ENCODE measurements at regions not wholly inside any gene's neighbourhood (a gene's known extent, or its start where the extent isn't known, plus 50 kb on each side); places are given as distances from the start of the nearest gene placed in this dataset.
"Not testable (repeated sequence)": the region's sequence is repeated elsewhere in the genome, so short reads cannot be mapped to it uniquely, and the experiment has no call there.

DNA sequence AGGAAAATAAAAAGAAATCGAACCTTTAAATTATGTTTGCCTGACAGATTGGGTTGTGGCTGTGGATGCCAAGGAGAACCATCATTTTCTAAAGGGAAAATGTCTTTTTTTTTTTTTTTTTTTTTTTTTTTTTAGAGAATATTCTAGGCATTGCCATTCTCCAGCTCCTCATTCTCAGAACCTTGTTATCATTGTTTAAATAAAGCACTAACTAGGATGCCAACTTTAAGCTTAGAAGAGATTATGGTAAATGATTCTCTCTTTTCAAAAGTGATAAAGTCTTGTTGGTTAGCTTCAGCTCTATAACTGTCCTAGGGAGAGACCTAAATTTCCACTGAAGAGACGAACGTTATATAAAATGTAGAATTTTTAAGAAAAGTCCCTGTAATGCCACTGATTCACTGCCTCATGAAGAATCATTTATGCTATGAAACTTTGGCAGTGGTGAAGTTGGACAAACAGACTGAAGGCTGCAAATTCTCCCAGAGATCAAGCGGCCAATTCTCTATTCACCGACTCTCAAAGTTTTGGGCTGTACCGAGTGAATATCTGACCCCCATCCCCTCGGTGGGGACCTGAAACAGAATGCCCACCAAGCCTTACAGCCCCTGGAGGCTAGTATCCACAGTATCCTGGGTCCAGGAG, 207.9 kb upstream of the PITRM1 start:
- no peak for DNase-seq (ENCODE audit: low read depth)

DNA sequence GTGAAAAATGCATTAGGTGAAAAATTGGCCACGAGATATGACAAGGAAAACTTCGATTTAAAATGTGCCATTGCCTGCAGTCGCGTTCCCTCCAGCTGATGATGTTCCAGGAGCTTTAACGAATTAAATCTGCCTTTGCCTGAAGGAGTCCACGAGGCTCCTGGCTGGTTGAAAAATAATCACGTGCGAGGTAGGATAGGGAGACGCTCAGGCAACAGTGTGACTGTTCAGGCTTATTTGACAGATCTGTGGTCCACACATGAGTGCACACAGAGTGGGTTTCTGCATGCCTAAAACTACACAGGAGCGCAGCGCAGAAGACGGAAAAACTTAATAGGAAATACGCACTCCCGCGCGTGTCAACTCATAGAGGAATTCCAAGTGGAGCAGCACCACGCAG, 204.0 kb upstream of the PITRM1 start:
- DNase-seq (ENCODE audit: low read depth), result no peak

DNA sequence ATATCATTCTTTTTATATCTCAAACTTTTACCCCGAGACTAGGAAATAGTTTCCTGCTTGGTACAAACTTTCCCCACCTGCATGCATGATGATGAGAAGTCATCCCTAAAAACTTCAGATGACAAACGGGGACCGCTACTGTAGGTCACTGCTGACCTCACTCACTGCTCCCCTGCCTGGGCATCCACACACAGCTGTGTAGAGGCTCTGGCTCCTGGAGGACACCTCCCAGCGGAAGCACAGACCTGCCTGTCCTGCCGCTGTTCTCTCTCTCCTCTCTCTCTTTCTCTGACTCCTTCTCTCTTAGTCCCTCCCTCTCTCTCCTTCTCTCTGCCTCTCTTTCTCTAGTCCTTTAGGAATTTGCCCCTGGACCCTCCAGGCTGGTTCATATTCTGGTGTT, 202.9 kb upstream of the PITRM1 start:
- no peak for DNase-seq (ENCODE audit: low read depth)

DNA sequence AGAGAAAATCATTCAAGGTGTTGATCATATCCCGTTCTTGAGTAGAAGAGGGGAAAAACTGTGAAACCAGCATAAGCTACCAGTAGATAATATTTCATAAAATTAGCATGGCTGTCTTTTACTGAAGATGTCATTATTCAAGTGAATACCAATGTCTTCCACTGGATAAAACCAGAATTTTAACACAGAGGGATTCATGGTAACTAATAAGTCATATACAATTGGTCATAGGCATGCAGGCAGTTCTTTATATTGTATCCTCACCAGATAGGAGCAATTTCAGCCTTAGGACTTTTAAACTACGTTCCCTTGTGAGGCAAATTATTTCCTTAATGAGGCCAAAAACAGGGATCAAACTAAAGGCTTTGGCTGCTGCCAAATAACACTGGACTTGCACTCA, 202.3 kb upstream of the PITRM1 start:
- DNase-seq (ENCODE audit: low read depth), result no peak

DNA sequence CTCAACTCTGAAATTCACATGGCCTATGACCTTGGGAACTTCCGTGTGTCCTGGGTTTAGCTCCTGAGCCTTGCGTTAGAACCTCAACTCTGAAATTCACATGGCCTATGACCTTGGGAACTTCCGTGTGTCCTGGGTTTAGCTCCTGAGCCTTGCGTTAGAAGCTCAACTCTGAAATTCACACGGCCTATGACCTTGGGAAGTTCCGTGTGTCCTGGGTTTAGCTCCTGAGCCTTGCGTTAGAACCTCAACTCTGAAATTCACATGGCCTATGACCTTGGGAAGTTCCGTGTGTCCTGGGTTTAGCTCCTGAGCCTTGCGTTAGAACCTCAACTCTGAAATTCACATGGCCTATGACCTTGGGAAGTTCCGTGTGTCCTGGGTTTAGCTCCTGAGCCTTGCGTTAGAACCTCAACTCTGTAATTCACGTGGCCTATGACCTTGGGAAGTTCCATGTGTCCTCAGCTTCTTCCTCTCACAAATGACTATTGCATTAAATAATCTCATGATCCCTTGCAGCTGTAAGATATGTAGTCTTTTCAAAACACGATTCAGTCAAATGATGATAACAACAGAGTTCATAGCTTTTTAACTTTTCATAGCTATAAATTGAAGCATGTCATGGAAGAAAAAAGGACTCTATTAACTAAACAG, 200.9 kb upstream of the PITRM1 start:
- DNase-seq (ENCODE audit: low read depth), result not testable (repeated sequence)

DNA sequence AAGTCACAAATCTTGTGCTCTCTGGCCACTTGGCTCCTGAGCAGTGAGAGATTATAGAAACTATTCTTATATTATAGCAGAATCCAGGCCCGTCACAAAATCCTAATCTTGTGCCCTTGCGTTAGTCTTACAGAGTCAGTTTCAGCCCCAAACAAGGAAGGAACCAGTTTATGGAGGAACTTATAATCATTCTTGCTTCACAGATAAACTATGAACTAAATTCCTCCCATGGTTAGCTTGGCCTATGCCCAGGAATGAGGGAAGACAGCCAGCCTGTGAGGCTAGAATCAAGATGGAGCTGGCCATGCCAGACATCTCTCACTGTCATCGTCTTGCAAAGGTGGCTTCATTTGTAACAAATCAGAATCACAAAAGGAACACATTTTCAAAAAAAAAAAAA, 199.7 kb upstream of the PITRM1 start:
- DNase-seq (ENCODE audit: low read depth), result no peak

DNA sequence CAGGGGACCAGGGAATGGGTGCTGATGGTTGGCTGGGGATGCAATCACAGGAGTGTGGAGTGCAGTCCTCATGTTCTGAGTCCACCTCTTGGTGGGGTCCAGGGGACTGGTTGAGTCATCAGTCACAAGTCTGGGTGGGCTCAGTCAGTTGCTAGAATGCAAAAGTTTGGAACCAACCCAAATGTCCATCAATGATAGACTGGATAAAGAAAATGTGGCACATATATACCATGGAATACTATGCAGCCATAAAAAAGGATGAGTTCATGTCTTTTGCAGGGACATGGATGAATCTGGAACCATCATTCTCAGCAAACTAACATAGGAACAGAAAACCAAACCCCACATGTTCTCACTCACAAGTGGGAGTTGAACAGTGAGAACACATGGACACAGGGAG, 199.0 kb upstream of the PITRM1 start:
- not testable (repeated sequence) for DNase-seq (ENCODE audit: low read depth)

DNA sequence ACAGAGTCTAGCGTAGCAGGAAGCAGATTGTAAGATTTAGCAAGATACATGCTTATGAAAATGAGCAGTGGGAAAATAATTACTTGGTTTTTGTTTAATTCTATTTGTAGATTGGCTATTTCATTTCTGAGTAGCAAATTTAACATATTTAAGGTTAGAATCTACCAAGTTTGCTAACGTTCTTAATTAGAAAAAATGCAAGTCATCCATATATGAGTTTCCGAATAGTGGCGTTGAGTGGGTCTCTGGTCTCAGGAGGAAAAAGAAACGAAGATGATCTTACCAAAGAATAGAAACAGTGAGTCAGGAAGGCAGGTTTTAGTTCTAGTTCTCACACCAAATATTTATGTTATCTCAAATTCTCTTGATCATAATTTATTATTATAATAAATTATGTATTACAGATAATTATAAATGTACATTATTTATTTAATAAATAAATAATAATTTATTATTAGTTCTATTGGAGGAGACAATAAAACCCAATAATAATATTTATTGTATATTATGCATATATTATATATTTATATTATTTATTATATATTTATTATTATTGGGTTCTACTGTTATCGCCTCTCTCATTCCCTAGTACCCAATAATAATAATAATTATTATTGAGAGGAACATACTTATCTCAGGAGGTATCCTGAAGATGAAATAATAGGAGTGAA, 194.3 kb upstream of the PITRM1 start:
- DNase-seq (ENCODE audit: low read depth), result no peak

DNA sequence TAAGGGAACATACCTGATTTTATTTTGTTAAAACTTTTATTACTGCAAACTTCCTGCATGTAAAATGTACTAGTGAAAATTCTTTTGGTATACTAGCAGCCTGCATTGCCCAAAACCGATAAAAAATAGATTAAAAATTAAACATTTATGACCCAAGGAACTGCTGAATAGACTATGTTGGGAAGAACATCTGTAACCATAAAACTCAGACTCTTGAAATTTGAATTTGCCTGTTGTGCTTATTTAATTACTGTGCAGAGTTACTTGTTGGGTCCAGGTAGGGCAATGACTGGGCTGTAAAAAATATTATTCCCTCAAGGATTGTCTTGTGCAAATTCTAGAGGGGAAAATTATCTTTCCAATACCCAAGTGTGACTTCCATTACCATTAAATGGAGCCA, 193.5 kb upstream of the PITRM1 start:
- DNase-seq (ENCODE audit: low read depth), result no peak

DNA sequence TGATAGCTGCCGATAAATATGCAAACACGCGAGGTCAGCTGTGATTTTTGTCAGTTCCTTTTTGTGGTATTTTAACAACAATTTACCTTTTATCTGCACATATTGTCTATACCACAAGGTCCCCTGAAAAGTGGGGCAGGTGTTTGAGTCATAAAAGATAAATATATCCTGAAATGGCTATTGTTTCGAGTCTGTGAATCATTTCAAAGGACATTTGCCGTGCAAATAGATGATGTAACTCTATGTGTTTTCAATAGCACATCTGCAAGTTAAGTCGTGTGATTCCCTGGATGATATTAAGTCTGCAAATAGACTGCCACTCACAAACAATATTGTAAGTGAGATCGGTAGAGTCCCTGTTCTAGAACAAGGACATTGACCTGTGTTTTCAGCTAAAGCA, 193.0 kb upstream of the PITRM1 start:
- DNase-seq (ENCODE audit: low read depth), result no peak

DNA sequence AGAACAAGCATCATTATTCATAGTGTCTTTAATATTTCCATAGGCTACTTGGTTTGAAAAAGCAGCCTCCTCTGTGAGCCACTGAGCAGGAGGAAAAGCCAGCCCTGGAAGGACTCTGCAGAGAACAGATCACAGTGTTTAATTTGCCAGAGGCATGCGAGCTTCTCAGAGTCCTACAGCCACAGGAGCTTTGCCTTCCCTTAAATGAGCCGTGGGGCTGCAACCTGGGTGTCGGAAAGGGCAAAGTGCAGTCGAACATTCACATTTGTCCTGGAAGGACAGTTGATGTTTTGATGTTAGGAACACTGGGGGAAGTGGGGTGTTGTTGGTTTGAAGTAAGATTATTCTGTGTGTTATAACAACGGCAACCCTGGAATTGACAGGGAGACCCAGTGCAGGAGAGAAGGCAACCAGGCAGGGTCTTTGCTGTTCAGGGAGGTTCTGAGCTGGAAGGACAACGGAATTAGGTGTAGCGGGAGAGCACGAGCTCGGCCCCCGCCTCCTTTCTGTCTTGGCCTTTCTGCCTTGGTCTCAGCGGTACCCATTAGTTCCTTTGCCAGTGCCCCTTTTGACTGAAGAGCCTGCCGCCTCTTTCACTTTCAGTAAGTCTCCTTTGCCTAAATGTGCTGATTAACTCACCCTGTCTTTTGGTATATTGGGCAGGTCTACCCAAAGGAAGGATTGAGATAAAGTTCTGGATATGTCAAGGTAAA, 192.3 kb upstream of the PITRM1 start:
- no peak for DNase-seq (ENCODE audit: low read depth)

DNA sequence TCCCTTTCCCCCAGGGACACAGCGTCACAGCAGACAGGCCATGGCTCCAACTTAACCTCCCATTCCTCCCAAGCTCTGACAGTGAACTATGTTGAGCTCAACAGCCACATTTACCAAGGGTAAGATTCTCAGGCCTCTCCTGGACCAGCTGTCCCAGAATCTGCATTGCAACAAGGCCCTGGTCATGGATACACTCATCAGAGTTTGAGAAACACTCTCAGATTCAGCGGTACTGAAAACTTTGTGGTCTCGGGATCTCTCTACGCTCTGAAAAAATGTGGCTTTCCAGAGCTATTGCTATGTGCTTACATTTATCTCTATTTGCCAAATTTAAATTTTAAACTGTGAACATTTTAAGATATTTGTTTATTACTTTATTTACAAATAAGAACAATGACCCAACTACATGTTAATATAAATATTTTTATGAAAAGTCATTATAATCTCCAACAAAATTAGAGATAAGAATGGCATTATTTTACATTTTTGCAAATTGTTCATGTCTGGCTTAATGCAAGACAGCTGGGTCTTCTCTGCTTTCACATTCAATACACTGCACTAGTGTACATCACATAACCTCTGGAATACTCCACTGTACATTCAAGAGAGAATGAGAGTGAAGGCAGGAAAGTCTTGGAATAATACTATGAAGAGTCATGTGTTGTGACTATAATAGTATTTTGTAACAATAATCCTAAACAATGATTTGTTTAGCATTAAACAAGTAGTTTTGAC, 190.9 kb upstream of the PITRM1 start:
- DNase-seq (ENCODE audit: low read depth), result no peak

DNA sequence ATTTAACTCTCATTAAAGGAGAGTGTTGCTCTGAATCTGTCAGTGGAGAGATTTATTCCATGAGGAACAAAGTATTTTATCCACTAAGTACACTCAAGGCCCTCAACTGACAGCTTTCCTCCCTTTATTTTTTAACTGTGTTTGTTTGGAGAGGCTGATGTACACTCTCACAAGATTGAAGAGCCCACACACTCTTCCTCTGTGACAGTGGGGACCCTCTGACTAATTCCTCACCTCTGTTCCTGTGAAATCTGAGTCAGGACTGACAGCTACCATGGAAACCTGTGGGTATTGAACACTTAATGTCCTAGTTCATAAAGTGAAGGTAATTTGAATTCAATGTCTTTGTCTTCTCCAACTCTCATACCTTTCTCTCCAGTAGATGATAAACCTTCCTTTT, 189.8 kb upstream of the PITRM1 start:
- no peak for DNase-seq (ENCODE audit: low read depth)

DNA sequence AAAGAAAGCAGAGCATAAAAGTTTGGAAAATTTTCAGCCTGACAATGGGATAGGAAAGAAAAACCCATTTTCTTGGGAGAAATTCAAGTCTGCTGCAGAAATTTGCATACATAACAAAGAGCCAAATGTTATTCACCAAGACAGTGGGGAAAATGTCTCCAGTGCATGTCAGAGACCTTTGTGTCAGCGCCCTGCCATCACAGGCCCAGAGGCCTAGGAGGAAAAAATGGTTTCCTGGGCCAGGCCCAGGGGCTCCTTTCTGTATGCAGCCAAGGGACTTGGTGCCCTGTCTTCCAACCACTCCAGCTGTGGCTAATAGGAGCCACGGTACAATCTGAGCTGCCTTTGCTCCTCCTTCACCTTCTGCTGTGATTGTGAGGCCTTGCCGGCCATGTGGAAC, 189.1 kb upstream of the PITRM1 start:
- DNase-seq (ENCODE audit: low read depth), result no peak

DNA sequence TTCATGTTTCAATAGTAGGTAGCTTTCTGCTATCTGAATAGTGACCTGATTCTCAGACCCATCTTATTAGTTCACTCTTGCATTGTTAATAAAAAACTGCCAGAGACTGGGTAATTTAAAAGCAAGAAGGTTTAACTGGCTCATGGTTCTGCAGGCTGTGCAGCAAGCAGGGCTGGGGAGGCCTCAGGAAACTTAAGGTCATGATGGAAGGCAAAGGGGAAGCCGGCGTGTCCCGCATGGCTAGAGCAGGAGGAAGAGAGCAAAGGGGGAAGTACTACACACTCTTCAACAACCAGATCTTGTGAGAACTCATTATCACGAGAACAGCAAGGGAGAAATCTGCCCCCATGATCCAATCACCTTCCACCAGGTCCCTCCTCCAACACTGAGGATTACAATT, 185.2 kb upstream of the PITRM1 start:
- no peak for DNase-seq (ENCODE audit: low read depth)

DNA sequence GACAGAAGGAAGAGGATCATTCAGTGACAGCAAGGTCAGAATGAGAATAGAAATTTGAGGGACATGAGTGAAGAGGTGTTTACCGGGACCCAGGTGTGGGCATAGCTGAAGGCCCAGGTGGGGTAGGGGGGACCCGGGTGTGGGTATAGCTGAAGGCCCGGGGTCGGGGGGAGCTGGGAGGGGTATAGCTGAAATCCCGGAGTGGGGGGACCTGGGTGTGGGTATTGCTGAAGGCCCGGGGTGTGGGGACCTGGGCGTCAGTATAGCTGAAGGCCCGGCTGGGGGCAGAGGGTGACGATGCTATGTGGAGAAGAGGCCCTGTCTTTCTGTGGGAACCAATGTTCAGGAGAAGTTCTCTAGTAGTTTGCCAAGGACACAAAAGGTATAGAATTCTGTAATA, 183.0 kb upstream of the PITRM1 start:
- no peak for DNase-seq (ENCODE audit: low read depth)

DNA sequence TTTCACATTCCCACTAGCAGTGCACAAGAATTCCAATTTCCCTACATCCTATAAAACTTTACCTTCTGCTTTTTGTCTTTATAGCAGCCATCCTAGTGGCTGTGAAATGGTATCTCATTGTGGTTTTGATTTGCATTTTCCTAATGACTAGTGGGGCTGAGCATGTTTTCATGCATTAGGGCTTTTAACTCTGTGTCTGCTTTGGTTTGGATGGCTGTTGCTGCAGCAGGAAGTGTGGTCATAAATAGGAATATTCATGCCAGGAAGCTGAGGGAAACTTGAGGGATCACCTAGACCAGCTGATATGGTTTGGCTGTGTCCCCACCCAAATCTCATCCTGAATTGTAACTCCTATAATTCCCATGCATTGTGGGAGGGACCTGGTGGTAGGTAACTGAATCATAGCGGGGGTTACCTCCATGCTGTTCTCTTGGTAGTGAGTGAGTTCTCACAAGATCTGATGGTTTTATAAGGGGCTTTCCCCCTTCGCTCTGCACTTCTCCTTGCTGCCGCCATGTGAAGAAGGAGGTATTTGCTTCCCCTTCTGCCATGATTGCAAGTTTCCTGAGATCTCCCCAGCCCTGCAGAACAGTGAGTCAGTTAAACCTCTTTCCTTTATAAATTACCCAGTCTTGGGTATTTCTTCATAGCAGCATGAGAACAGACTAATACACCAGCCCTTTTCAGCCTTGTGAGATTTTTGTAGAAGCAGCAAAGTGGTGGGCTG, 181.8 kb upstream of the PITRM1 start:
- DNase-seq (ENCODE audit: low read depth), result no peak

DNA sequence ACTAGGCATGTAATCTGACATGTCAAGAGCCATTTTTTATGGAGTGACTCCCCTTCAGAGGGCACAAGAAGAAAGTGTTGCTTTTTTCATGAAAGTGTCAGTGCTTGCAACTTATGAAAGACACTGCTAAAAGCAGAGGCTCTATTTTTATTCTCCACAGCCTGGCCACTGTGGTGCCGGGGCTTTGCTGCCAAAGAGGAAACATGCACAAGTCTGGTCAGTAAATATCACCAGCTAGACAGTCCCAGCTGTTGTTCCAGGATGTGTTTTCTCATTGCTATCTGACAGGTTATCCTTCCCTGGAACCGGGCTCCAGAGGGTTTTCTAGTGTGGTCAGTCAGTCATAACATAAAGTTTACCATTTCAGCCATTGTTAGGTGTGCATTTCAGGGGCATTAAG, 180.7 kb upstream of the PITRM1 start:
- no peak for DNase-seq (ENCODE audit: low read depth)

DNA sequence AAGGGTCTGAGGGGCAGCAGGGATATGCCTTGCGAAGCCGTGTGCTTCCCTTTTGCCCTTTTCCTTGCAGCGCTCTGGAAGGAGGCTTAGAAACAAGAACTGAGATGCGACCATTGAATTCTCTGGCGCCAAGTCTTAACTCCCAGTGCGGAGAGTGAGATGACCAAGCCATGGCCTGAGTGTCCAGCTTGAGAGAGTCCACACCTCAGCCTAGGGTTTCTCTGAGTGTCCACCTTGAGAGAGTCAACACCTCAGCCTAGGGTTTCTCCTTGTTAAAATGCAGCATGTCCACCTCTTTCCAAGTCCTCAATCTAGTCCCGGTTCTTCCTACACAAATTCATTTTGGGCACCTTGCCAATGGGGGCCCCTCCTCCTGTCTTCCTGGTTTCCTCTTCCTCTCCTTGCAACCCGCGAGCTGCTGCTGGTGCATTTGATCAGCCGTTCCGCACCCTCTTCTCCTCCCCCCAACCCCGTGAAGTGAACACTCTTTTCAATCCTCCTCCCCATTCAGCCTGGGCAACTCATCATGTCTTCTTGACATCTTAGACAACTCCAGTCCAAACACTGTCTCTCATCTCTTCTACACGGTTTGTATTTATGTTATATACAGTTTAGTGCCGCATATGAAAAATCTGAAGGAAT, 178.2 kb upstream of the PITRM1 start:
- no peak for DNase-seq (ENCODE audit: low read depth)

DNA sequence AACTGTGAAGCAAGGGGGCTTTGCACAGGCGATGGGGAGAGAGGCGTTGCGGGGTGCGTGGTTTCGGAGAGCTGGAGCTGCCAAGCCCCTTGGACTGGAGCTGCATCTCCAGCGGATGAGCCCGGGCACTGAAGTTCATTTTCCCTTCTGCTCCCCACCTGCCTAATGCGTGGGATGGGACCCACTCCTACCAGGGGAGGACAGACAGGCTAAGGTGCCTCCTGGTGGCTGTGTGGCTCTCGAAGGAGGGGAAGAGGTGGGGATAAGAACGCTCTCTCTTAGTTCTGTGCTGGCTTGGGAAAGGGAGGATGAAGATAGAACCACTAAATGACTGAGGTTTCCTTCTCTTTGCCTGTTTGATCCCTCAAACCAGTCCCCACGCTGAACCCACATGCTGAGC, 177.6 kb upstream of the PITRM1 start:
- DNase-seq (ENCODE audit: low read depth), result no peak

DNA sequence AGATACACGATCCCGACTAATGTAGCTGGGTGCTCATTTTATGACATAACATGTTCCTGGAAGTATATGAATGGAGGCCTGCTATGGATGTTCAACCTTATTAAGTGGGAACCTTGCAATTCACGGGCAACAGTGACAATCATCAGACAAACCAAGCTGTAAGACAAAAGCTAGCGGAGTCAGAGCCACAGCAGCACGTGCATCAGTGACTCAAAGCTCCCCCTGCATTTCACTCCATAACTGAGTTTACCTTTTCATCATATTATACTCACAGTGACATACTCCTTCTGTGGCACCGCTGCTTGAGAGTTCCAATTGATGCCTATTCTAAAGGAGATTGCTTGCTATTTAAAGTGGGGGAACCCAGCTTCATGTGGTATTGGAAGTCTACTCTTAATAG, 176.0 kb upstream of the PITRM1 start:
- no peak for DNase-seq (ENCODE audit: low read depth)
